ENCODE measurements at regions not wholly inside any gene's neighbourhood (a gene's known extent, or its start where the extent isn't known, plus 50 kb on each side); places are given as distances from the start of the nearest gene placed in this dataset.
"Not testable (repeated sequence)": the region's sequence is repeated elsewhere in the genome, so short reads cannot be mapped to it uniquely, and the experiment has no call there.

- H3K27me3 ChIP-seq; H3K4me1 ChIP-seq; H3K36me3 ChIP-seq; H3K9me3 ChIP-seq; H3K4me3 ChIP-seq; intact Hi-C loops (cut with DNase I); ATAC-seq; H3K27ac ChIP-seq: not testable (repeated sequence)
- DNase-seq = peak; percentile 13
Observed at GRCh38 chr15:77930907-77931306, 146.6 kb downstream of the TBC1D2B start.

- H3K4me1 ChIP-seq; H3K36me3 ChIP-seq; intact Hi-C loops (cut with DNase I); H3K27me3 ChIP-seq; DNase-seq; H3K9me3 ChIP-seq; H3K27ac ChIP-seq; ATAC-seq; H3K4me3 ChIP-seq: not testable (repeated sequence)
Observed at GRCh38 chr15:77930490-77930889, 147.0 kb downstream of the TBC1D2B start.

- H3K9me3 ChIP-seq; ATAC-seq; H3K27ac ChIP-seq; H3K4me1 ChIP-seq; H3K4me3 ChIP-seq; intact Hi-C loops (cut with DNase I); H3K36me3 ChIP-seq; H3K27me3 ChIP-seq: not testable (repeated sequence)
- peak; percentile 37 for DNase-seq
Observed at GRCh38 chr15:77926789-77927188, 150.7 kb downstream of the TBC1D2B start.

GRCh38 chr15:77926296-77926695 is 151.2 kb downstream of the TBC1D2B start:
- H3K36me3 ChIP-seq; ATAC-seq; intact Hi-C loops (cut with DNase I); H3K4me3 ChIP-seq; H3K9me3 ChIP-seq; H3K27ac ChIP-seq; H3K27me3 ChIP-seq; H3K4me1 ChIP-seq: not testable (repeated sequence)
- peak; percentile 40 for DNase-seq

GRCh38 chr15:77925101-77925500 is 152.4 kb downstream of the TBC1D2B start:
- H3K27ac ChIP-seq; H3K27me3 ChIP-seq; H3K9me3 ChIP-seq; intact Hi-C loops (cut with DNase I); H3K4me3 ChIP-seq; H3K36me3 ChIP-seq; H3K4me1 ChIP-seq; ATAC-seq; DNase-seq: not testable (repeated sequence)

- H3K9me3 ChIP-seq = no peaks in the 10 kb centered on the region
- no peak overlapping the region for H3K27ac ChIP-seq
- ATAC-seq = no peak
- H3K36me3 ChIP-seq = no peaks in the 10 kb centered on the region
- no peaks in the 10 kb centered on the region for H3K27me3 ChIP-seq
- intact Hi-C loops (cut with DNase I) = no loop called here
- no peak overlapping the region for H3K4me3 ChIP-seq
- no peaks in the 10 kb centered on the region for H3K4me1 ChIP-seq
- no peak for TF ChIP-seq CTCF (IDR thresholded peaks at IDR 0.05)
- peak; percentile 30 for DNase-seq
Observed at GRCh38 chr15:77921664-77922063, 155.8 kb downstream of the TBC1D2B start.

- H3K36me3 ChIP-seq; H3K27ac ChIP-seq; H3K4me3 ChIP-seq; ATAC-seq; H3K27me3 ChIP-seq; intact Hi-C loops (cut with DNase I); H3K4me1 ChIP-seq; H3K9me3 ChIP-seq: not testable (repeated sequence)
- DNase-seq = peak; percentile 47
Observed at GRCh38 chr15:77916966-77917635, 160.4 kb downstream of the TBC1D2B start.

- H3K27ac ChIP-seq; H3K27me3 ChIP-seq; ATAC-seq; H3K4me1 ChIP-seq; H3K36me3 ChIP-seq; intact Hi-C loops (cut with DNase I); H3K9me3 ChIP-seq; H3K4me3 ChIP-seq: not testable (repeated sequence)
- peak; percentile 27 for DNase-seq
Observed at GRCh38 chr15:77915961-77916330, 161.6 kb downstream of the TBC1D2B start.

- H3K27me3 ChIP-seq = no peaks in the 10 kb centered on the region
- H3K27ac ChIP-seq = no peak overlapping the region
- no peak for TF ChIP-seq CTCF (IDR thresholded peaks at IDR 0.05)
- H3K9me3 ChIP-seq = no peaks in the 10 kb centered on the region
- H3K36me3 ChIP-seq = no peaks in the 10 kb centered on the region
- H3K4me3 ChIP-seq = no peak overlapping the region
- intact Hi-C loops (cut with DNase I) = no loop called here
- ATAC-seq = no peak
- DNase-seq = peak; percentile 43
- no peaks in the 10 kb centered on the region for H3K4me1 ChIP-seq
Observed at GRCh38 chr15:77915261-77915960, 162.1 kb downstream of the TBC1D2B start.

- H3K9me3 ChIP-seq; intact Hi-C loops (cut with DNase I); H3K27ac ChIP-seq; H3K36me3 ChIP-seq; ATAC-seq; H3K4me1 ChIP-seq; H3K27me3 ChIP-seq; H3K4me3 ChIP-seq; DNase-seq: not testable (repeated sequence)
Observed at GRCh38 chr15:77914531-77914930, 163.0 kb downstream of the TBC1D2B start.
